GM23338 (cell line): ENCODE measurements at regions not wholly inside any gene's neighbourhood (a gene's known extent, or its start where the extent isn't known, plus 50 kb on each side); places are given as distances from the start of the nearest gene placed in this dataset.

Experiments used
- ATAC-seq: fragments of 200-7000 bp; cut with Tn5 transposase; 3 replicates; pipeline ENCODE4 v1.9.1; 2020
- DNase-seq: peaks from one replicate; pipeline ENCODE4 v3.0.0-alpha.2; 2015; ENCODE audit warnings: low spot score
- H2AFZ ChIP-seq: fragments of 200-600 bp; sonication (generic); 2 replicates; pipeline ENCODE4 v1.8.0; 2016; ENCODE audit warnings: antibody characterized with exemption, mild to moderate bottlenecking, moderate library complexity
- H3F3A ChIP-seq: fragments of 200-600 bp; sonication (generic); replicated peaks from 2 replicates; pipeline ENCODE4 v1.8.0; 2017; ENCODE audit warnings: antibody characterized with exemption, mixed run types, low read depth
- H3K27ac ChIP-seq: fragments of 200-600 bp; sonication (generic); 2 replicates; pipeline ENCODE4 v1.6.1; 2016; ENCODE audit warnings: low read depth
- H3K27me3 ChIP-seq: fragments of 200-600 bp; sonication (generic); 2 replicates; pipeline ENCODE4 v1.8.0; 2016; ENCODE audit warnings: mild to moderate bottlenecking, mixed run types, moderate library complexity; ENCODE audit not compliant: insufficient read depth
- H3K36me3 ChIP-seq: fragments of 200-600 bp; sonication (generic); 2 replicates; pipeline ENCODE4 v1.8.0; 2016; ENCODE audit warnings: mild to moderate bottlenecking; ENCODE audit not compliant: insufficient read depth
- H3K4me1 ChIP-seq: fragments of 200-600 bp; sonication (generic); 2 replicates; pipeline ENCODE4 v1.8.0; 2016; ENCODE audit warnings: mild to moderate bottlenecking, moderate library complexity; ENCODE audit not compliant: insufficient read depth
- H3K4me2 ChIP-seq: fragments of 200-600 bp; sonication (generic); 2 replicates; pipeline ENCODE4 v1.7.1; 2017; ENCODE audit warnings: mixed run types
- H3K4me3 ChIP-seq: fragments of 200-600 bp; sonication (generic); 2 replicates; pipeline ENCODE4 v1.6.1; 2016; ENCODE audit warnings: mixed run types
- H3K79me2 ChIP-seq: fragments of 200-600 bp; sonication (generic); replicated peaks from 2 replicates; pipeline ENCODE4 v1.8.0; 2017; ENCODE audit warnings: mild to moderate bottlenecking; ENCODE audit not compliant: insufficient read depth
- H3K9me2 ChIP-seq: fragments of 200-600 bp; sonication (generic); 2 replicates; pipeline ENCODE4 v1.8.0; 2017; ENCODE audit not compliant: insufficient read depth
- H4K20me1 ChIP-seq: fragments of 200-600 bp; sonication (generic); replicated peaks from 2 replicates; pipeline ENCODE4 v1.8.0; 2017; ENCODE audit warnings: mild to moderate bottlenecking; ENCODE audit not compliant: insufficient read depth
- H3K27ac Mint-ChIP-seq: 2 replicates; pipeline ENCODE4 v1.8.0; 2020; ENCODE audit warnings: inconsistent platforms, mild to moderate bottlenecking, moderate library complexity, mixed read lengths
- H3K27me3 Mint-ChIP-seq: 3 replicates; pipeline ENCODE4 v1.8.0; 2022; ENCODE audit warnings: low read depth, mild to moderate bottlenecking, moderate library complexity, mixed read lengths, inconsistent platforms; ENCODE audit not compliant: insufficient read depth, poor library complexity
- H3K36me3 Mint-ChIP-seq: 3 replicates; pipeline ENCODE4 v1.8.0; 2021; ENCODE audit warnings: low read depth, mild to moderate bottlenecking, inconsistent platforms, moderate library complexity, mixed read lengths
- H3K4me1 Mint-ChIP-seq: 3 replicates; pipeline ENCODE4 v1.8.0; 2020; ENCODE audit warnings: mild to moderate bottlenecking, inconsistent platforms, mixed read lengths
- H3K4me3 Mint-ChIP-seq: 3 replicates; pipeline ENCODE4 v1.8.0; 2021; ENCODE audit warnings: moderate library complexity, mild to moderate bottlenecking, inconsistent platforms, mixed read lengths
- H3K9me3 Mint-ChIP-seq: 3 replicates; pipeline ENCODE4 v1.8.0; 2020; ENCODE audit warnings: moderate library complexity, mild to moderate bottlenecking, inconsistent platforms, mixed read lengths
- CREB1 ChIP-seq: fragments of 250-450 bp; sonication (Bioruptor Pico); IDR thresholded peaks from 2 replicates; pipeline ENCODE4 v1.5.0; 2020; ENCODE audit warnings: low read depth, mild to moderate bottlenecking, moderate library complexity
- CTCF ChIP-seq, 2 experiments: fragments of 200-600 bp in 1 of 2; sonication (generic) in 1 of 2; conservative IDR thresholded peaks; 2 replicates each; pipeline versions ENCODE4 v1.5.1 to v1.6.1; 2016 to 2017; ENCODE audit warnings: antibody characterized with exemption in 2 of 2, low read depth in 2 of 2, mild to moderate bottlenecking in 2 of 2, moderate library complexity in 1 of 2
- EZH2 ChIP-seq: fragments of 200-600 bp; sonication (generic); IDR thresholded peaks from one replicate; pipeline ENCODE4 v1.8.0; 2017; ENCODE audit warnings: antibody characterized with exemption, mild to moderate bottlenecking, low read depth; ENCODE audit not compliant: unreplicated experiment
- EZH2phosphoT487 ChIP-seq: fragments of 200-600 bp; sonication (generic); IDR thresholded peaks from one replicate; pipeline ENCODE4 v1.8.1; 2018; ENCODE audit warnings: antibody characterized with exemption; ENCODE audit not compliant: unreplicated experiment
- JUNB ChIP-seq: IDR thresholded peaks from one replicate; pipeline ENCODE4 v1.6.1; 2016; ENCODE audit warnings: antibody characterized with exemption; ENCODE audit not compliant: unreplicated experiment
- NANOG ChIP-seq: IDR thresholded peaks from 2 replicates; pipeline ENCODE4 v1.6.1; 2016; ENCODE audit warnings: antibody characterized with exemption, borderline replicate concordance
- POLR2AphosphoS5 ChIP-seq: IDR thresholded peaks from 2 replicates; pipeline ENCODE4 v1.6.1; 2016; ENCODE audit warnings: antibody characterized with exemption, low read depth
- REST ChIP-seq: IDR thresholded peaks from one replicate; pipeline ENCODE4 v1.6.1; 2018; ENCODE audit warnings: antibody characterized with exemption; ENCODE audit not compliant: unreplicated experiment
- STAT1 ChIP-seq: IDR thresholded peaks from one replicate; pipeline ENCODE4 v1.6.1; 2016; ENCODE audit warnings: antibody characterized with exemption; ENCODE audit not compliant: unreplicated experiment
- ZNF114 ChIP-seq: fragments of 250-450 bp; sonication (Bioruptor Pico); IDR thresholded peaks from 2 replicates; pipeline ENCODE4 v1.5.0; 2020; ENCODE audit warnings: mild to moderate bottlenecking, moderate library complexity
- ZNF331 ChIP-seq: fragments of 250-450 bp; sonication (Bioruptor Pico); IDR thresholded peaks from 2 replicates; pipeline ENCODE4 v1.5.0; 2020; ENCODE audit warnings: low read depth, mild to moderate bottlenecking, moderate library complexity
- ZNF462 ChIP-seq: fragments of 250-450 bp; sonication (Bioruptor Pico); IDR thresholded peaks from 2 replicates; pipeline ENCODE4 v1.5.0; 2020; ENCODE audit warnings: mild to moderate bottlenecking, moderate library complexity
- TF ChIP-seq, protein P1 (sequence below): IDR thresholded peaks from 2 replicates; pipeline ENCODE4 v1.6.1; 2016; ENCODE audit warnings: antibody characterized with exemption

DNA sequence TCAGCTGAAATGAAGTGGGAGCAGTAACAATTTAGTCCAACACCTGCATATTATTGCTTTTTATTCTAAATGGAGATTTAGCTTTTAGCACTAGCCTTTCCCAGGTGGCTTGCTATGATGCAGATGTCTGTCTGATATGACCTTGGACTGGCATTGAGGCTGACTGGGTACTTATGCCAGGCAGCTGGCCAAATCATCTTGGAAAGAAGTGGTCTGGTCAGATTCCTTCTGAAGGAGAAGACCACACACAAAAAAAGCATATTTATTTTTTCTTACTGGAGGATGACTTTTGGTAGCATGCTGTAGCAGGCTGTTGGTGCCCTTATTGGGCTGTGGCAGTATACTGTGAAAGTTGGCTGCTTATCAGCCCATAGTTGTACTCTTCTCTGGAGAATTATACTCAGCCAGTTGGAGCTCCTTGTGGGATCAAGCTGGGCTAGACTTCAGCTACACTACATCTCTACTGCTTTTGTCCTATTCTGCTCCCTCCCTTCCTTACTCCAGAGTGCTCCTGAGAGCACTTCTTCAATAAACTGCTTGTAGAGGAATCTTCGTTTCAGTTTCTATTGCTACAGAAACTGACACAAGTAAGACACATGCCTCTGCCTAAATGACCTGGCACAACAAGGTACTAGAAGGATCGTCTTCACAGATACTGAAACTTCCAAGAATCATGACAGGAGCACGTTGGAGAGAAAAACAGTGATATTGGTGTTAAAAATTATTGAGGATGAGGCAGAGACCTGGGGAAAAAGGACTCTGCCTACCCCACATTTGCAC, 196.8 kb upstream of the RPS6KA3 start:
- H3K4me1 ChIP-seq, result no peaks in the 10 kb centered on the region
- H2AFZ ChIP-seq, result no peak overlapping the region
- H3K36me3 Mint-ChIP-seq, result no peaks in the 10 kb centered on the region
- H3K4me3 Mint-ChIP-seq, result no peak overlapping the region
- no peak for TF ChIP-seq EZH2phosphoT487
- no peak for TF ChIP-seq REST
- no peak for TF ChIP-seq ZNF114 (CRISPR knock-in tag)
- no peak for TF ChIP-seq ZNF462 (CRISPR knock-in tag)
- TF ChIP-seq EZH2, result no peak
- TF ChIP-seq, protein P1, sequence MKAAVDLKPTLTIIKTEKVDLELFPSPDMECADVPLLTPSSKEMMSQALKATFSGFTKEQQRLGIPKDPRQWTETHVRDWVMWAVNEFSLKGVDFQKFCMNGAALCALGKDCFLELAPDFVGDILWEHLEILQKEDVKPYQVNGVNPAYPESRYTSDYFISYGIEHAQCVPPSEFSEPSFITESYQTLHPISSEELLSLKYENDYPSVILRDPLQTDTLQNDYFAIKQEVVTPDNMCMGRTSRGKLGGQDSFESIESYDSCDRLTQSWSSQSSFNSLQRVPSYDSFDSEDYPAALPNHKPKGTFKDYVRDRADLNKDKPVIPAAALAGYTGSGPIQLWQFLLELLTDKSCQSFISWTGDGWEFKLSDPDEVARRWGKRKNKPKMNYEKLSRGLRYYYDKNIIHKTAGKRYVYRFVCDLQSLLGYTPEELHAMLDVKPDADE, result no peak
- no peak for TF ChIP-seq JUNB
- TF ChIP-seq STAT1, result no peak
- no peak for TF ChIP-seq NANOG
- no peak for TF ChIP-seq ZNF331 (CRISPR knock-in tag)
- no peak for TF ChIP-seq CREB1 (CRISPR knock-in tag)
- no peak for TF ChIP-seq CTCF (conservative IDR thresholded peaks at IDR 0.05; ENCODE audit: low read depth in 2 of 2)
- TF ChIP-seq POLR2AphosphoS5, result no peak
- H3K4me1 Mint-ChIP-seq, result peaks cover 4% of the 10 kb centered on the region; the same call in 1 of the 3 replicates
- DNase-seq, result no peak
- ATAC-seq, result no peak
- H3K27me3 Mint-ChIP-seq, result no peaks in the 10 kb centered on the region
- no peak overlapping the region for H3K27ac ChIP-seq
- no peaks in the 10 kb centered on the region for H3K9me3 Mint-ChIP-seq
- H3K4me3 ChIP-seq, result no peak overlapping the region
- H3K9me2 ChIP-seq, result no peaks in the 10 kb centered on the region
- no peaks in the 10 kb centered on the region for H3K79me2 ChIP-seq
- no peaks in the 10 kb centered on the region for H4K20me1 ChIP-seq
- H3K27ac Mint-ChIP-seq, result no peak overlapping the region
- H3F3A ChIP-seq, result no peaks in the 10 kb centered on the region
- no peaks in the 10 kb centered on the region for H3K36me3 ChIP-seq
- H3K27me3 ChIP-seq, result no peaks in the 10 kb centered on the region
- no peak overlapping the region for H3K4me2 ChIP-seq
